Testis (tissue), 2 donors: ENCODE measurements at regions not wholly inside any gene's neighbourhood (a gene's known extent, or its start where the extent isn't known, plus 50 kb on each side); places are given as distances from the start of the nearest gene placed in this dataset.

Source experiments
- POLR2A ChIP-seq: fragments of 450-650 bp; IDR thresholded peaks from one replicate; pipeline ENCODE4 v1.6.1; 2017; ENCODE audit warnings: antibody characterized with exemption, mild to moderate bottlenecking, moderate library complexity
- TF ChIP-seq, protein P1 (sequence below), 3 experiments: fragments of 450-650 bp in 2 of 3; fragments of 200-600 bp in 1 of 3; sonication (generic) in 1 of 3; IDR thresholded peaks; one replicate each; pipeline ENCODE4 v1.5.1; 2016 to 2019; ENCODE audit warnings: antibody characterized with exemption in 3 of 3, mild to moderate bottlenecking in 2 of 3, moderate library complexity in 1 of 3

DNA sequence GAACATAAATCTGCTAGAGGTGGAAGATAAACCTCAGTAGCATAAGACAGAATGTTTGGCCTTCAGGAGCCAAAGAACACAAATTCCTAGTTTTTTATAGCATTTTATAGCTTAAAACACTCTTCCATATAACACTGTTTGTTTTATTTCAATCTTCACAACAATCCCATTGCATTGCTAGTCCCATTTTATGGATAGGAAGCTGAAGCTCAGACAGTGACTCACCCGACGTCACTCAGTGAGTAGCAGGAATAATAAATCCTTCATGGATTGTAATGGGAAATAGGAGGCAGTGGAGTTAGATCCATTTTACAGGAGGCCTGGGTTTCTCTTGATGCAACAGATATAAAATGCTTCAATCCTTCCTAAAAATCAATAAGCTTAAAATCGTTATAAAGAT, 217.5 kb downstream of the RAB28 start:
- TF ChIP-seq, protein P1, sequence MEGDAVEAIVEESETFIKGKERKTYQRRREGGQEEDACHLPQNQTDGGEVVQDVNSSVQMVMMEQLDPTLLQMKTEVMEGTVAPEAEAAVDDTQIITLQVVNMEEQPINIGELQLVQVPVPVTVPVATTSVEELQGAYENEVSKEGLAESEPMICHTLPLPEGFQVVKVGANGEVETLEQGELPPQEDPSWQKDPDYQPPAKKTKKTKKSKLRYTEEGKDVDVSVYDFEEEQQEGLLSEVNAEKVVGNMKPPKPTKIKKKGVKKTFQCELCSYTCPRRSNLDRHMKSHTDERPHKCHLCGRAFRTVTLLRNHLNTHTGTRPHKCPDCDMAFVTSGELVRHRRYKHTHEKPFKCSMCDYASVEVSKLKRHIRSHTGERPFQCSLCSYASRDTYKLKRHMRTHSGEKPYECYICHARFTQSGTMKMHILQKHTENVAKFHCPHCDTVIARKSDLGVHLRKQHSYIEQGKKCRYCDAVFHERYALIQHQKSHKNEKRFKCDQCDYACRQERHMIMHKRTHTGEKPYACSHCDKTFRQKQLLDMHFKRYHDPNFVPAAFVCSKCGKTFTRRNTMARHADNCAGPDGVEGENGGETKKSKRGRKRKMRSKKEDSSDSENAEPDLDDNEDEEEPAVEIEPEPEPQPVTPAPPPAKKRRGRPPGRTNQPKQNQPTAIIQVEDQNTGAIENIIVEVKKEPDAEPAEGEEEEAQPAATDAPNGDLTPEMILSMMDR (IDR thresholded peaks at IDR 0.05), result no peak
- no peak for TF ChIP-seq POLR2A
